ENCODE measurements at regions not wholly inside any gene's neighbourhood (a gene's known extent, or its start where the extent isn't known, plus 50 kb on each side); places are given as distances from the start of the nearest gene placed in this dataset.

DNA sequence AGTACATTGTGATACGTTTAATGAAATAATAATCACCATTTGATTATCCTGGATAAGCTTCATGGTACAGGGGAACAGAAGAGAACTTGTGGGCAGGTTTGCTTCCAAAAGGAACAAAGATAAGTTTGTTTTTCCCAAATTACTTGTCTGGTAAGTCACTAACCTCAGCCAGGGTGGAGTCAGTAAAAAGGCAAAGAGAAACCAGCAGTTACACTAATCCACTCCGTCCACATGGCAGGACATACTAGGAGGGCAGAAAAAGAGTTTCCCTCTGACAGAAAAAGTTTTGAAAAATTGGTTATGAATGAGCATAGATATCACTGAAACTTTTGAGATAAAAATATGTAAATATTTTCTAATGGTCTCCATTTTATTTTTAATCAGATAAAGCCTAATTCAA, 285.9 kb downstream of the IL15 start:
- TF ChIP-seq RARB (CRISPR knock-in tag; IDR thresholded peaks at IDR 0.05), result no peak
- TF ChIP-seq, protein P1, sequence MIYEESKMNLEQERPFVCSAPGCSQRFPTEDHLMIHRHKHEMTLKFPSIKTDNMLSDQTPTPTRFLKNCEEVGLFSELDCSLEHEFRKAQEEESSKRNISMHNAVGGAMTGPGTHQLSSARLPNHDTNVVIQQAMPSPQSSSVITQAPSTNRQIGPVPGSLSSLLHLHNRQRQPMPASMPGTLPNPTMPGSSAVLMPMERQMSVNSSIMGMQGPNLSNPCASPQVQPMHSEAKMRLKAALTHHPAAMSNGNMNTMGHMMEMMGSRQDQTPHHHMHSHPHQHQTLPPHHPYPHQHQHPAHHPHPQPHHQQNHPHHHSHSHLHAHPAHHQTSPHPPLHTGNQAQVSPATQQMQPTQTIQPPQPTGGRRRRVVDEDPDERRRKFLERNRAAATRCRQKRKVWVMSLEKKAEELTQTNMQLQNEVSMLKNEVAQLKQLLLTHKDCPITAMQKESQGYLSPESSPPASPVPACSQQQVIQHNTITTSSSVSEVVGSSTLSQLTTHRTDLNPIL (CRISPR knock-in tag; IDR thresholded peaks at IDR 0.05; ENCODE audit: low read depth), result no peak
- no peak for TF ChIP-seq TOX (CRISPR knock-in tag; IDR thresholded peaks at IDR 0.05; ENCODE audit: borderline replicate concordance)
- no peak for TF ChIP-seq TCF4 (CRISPR knock-in tag; IDR thresholded peaks at IDR 0.05; ENCODE audit: borderline replicate concordance)
- TF ChIP-seq ZC3H10 (CRISPR knock-in tag; IDR thresholded peaks at IDR 0.05), result no peak
- TF ChIP-seq ISL1 (CRISPR knock-in tag; IDR thresholded peaks at IDR 0.05), result no peak
- no peak for TF ChIP-seq ESRRG (CRISPR knock-in tag; IDR thresholded peaks at IDR 0.05)
- TF ChIP-seq ZNF565 (CRISPR knock-in tag; conservative IDR thresholded peaks at IDR 0.05; ENCODE audit: low read depth), result no peak
- no peak for TF ChIP-seq SNAI2 (CRISPR knock-in tag; IDR thresholded peaks at IDR 0.05)
- TF ChIP-seq ARNTL (CRISPR knock-in tag; IDR thresholded peaks at IDR 0.05; ENCODE audit: borderline replicate concordance, low read depth), result no peak
- no peak for TF ChIP-seq CSDC2 (CRISPR knock-in tag; IDR thresholded peaks at IDR 0.05)
- no peak for TF ChIP-seq PPARA (CRISPR knock-in tag; IDR thresholded peaks at IDR 0.05; ENCODE audit: borderline replicate concordance)
- no peak for TF ChIP-seq GLIS3 (CRISPR knock-in tag; IDR thresholded peaks at IDR 0.05)

DNA sequence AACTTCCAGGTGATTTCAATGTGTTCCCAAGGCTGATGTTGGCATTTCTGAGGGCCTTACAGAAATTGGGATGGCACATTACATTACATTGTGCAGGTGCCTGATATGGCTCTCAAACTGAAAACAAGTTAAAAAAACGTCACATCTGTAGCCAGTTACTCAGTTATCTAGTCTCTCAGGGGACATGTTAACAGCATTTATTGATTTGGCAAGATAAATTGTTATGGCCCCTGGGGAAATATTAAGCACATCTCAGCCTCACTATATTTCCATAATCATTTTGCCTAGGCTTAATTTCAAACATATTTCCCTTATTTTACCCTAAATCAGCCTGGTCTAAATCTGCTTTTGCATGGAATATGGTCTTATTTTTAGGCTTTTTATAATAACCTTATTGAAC, 290.0 kb downstream of the IL15 start:
- ATAC-seq, result no peak
- TF ChIP-seq ZFP3 (CRISPR knock-in tag; IDR thresholded peaks at IDR 0.05) (no peak), CSDC2 (CRISPR knock-in tag; IDR thresholded peaks at IDR 0.05) (no peak), ARNTL (CRISPR knock-in tag; IDR thresholded peaks at IDR 0.05; ENCODE audit: borderline replicate concordance, low read depth) (no peak), TCF4 (CRISPR knock-in tag; IDR thresholded peaks at IDR 0.05; ENCODE audit: borderline replicate concordance) (peak; percentile 81)
- TF ChIP-seq, protein P2, sequence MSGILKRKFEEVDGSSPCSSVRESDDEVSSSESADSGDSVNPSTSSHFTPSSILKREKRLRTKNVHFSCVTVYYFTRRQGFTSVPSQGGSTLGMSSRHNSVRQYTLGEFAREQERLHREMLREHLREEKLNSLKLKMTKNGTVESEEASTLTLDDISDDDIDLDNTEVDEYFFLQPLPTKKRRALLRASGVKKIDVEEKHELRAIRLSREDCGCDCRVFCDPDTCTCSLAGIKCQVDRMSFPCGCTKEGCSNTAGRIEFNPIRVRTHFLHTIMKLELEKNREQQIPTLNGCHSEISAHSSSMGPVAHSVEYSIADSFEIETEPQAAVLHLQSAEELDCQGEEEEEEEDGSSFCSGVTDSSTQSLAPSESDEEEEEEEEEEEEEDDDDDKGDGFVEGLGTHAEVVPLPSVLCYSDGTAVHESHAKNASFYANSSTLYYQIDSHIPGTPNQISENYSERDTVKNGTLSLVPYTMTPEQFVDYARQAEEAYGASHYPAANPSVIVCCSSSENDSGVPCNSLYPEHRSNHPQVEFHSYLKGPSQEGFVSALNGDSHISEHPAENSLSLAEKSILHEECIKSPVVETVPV (CRISPR knock-in tag; IDR thresholded peaks at IDR 0.05), result peak; percentile 48; the same call in 1 of the 2 replicates

More for the DNA sequence above, 285.9 kb downstream of the IL15 start:
- ATAC-seq, result no peak

DNA sequence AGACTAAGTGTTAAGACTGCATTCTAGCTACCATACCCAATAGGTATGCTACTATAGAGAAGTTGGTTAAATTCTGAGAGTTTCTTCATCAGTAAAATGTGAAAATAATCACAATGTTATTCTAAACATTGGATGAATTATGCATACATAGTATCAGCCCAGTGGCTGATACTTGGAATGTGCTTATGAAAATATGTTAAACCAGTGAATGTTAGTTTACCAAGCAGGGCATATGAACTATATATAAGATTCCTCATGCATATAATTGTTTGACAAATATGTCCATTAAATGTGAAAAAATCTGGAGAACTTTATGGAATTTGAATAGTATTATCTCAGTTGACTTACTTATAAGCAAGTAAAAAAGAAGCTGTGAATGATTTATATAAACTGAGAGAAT, 296.1 kb downstream of the IL15 start:
- TF ChIP-seq TOX (CRISPR knock-in tag; IDR thresholded peaks at IDR 0.05; ENCODE audit: borderline replicate concordance) (no peak), PPARA (CRISPR knock-in tag; IDR thresholded peaks at IDR 0.05; ENCODE audit: borderline replicate concordance) (no peak), BACH2 (CRISPR knock-in tag; IDR thresholded peaks at IDR 0.05; ENCODE audit: borderline replicate concordance) (no peak), ESRRG (CRISPR knock-in tag; IDR thresholded peaks at IDR 0.05) (no peak), ARNTL (CRISPR knock-in tag; IDR thresholded peaks at IDR 0.05; ENCODE audit: borderline replicate concordance, low read depth) (no peak), CSDC2 (CRISPR knock-in tag; IDR thresholded peaks at IDR 0.05) (no peak), ISL1 (CRISPR knock-in tag; IDR thresholded peaks at IDR 0.05) (no peak), ZFP3 (CRISPR knock-in tag; IDR thresholded peaks at IDR 0.05) (no peak)
- TF ChIP-seq, protein P3, sequence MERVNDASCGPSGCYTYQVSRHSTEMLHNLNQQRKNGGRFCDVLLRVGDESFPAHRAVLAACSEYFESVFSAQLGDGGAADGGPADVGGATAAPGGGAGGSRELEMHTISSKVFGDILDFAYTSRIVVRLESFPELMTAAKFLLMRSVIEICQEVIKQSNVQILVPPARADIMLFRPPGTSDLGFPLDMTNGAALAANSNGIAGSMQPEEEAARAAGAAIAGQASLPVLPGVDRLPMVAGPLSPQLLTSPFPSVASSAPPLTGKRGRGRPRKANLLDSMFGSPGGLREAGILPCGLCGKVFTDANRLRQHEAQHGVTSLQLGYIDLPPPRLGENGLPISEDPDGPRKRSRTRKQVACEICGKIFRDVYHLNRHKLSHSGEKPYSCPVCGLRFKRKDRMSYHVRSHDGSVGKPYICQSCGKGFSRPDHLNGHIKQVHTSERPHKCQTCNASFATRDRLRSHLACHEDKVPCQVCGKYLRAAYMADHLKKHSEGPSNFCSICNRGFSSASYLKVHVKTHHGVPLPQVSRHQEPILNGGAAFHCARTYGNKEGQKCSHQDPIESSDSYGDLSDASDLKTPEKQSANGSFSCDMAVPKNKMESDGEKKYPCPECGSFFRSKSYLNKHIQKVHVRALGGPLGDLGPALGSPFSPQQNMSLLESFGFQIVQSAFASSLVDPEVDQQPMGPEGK (CRISPR knock-in tag; IDR thresholded peaks at IDR 0.05; ENCODE audit: borderline replicate concordance), result no peak
- TF ChIP-seq, protein P4, sequence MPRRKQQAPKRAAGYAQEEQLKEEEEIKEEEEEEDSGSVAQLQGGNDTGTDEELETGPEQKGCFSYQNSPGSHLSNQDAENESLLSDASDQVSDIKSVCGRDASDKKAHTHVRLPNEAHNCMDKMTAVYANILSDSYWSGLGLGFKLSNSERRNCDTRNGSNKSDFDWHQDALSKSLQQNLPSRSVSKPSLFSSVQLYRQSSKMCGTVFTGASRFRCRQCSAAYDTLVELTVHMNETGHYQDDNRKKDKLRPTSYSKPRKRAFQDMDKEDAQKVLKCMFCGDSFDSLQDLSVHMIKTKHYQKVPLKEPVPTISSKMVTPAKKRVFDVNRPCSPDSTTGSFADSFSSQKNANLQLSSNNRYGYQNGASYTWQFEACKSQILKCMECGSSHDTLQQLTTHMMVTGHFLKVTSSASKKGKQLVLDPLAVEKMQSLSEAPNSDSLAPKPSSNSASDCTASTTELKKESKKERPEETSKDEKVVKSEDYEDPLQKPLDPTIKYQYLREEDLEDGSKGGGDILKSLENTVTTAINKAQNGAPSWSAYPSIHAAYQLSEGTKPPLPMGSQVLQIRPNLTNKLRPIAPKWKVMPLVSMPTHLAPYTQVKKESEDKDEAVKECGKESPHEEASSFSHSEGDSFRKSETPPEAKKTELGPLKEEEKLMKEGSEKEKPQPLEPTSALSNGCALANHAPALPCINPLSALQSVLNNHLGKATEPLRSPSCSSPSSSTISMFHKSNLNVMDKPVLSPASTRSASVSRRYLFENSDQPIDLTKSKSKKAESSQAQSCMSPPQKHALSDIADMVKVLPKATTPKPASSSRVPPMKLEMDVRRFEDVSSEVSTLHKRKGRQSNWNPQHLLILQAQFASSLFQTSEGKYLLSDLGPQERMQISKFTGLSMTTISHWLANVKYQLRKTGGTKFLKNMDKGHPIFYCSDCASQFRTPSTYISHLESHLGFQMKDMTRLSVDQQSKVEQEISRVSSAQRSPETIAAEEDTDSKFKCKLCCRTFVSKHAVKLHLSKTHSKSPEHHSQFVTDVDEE (CRISPR knock-in tag; IDR thresholded peaks at IDR 0.05), result no peak
- ATAC-seq, result no peak

DNA sequence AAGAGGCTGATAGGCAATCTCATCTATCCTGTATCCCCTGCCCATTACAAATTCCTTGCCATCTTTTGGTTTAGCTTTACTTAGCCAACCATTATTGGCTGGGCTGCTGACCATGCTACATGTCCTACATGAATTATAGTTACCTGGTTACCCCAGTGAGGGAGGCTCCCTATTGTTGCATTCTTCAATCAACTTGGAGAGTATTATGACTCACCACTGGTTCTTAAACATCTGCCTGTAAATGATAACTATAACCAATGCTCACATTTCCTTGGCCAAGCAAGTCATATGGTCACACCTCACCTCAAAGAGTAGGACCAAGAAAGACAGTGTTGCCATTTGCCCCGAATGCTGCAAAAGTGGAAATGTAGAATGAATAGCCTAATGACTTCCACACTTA, 297.6 kb downstream of the IL15 start:
- no peak for ATAC-seq
- no peak for TF ChIP-seq SNAI2 (CRISPR knock-in tag; IDR thresholded peaks at IDR 0.05)
- TF ChIP-seq RARB (CRISPR knock-in tag; IDR thresholded peaks at IDR 0.05), result no peak
- TF ChIP-seq, protein P1 (CRISPR knock-in tag; IDR thresholded peaks at IDR 0.05; ENCODE audit: low read depth), result no peak
- no peak for TF ChIP-seq ZNF565 (CRISPR knock-in tag; conservative IDR thresholded peaks at IDR 0.05; ENCODE audit: low read depth)
- TF ChIP-seq, protein P4 (CRISPR knock-in tag; IDR thresholded peaks at IDR 0.05), result no peak
- TF ChIP-seq GLIS3 (CRISPR knock-in tag; IDR thresholded peaks at IDR 0.05), result no peak
- no peak for TF ChIP-seq ARNTL (CRISPR knock-in tag; IDR thresholded peaks at IDR 0.05; ENCODE audit: borderline replicate concordance, low read depth)
- no peak for TF ChIP-seq TOX (CRISPR knock-in tag; IDR thresholded peaks at IDR 0.05; ENCODE audit: borderline replicate concordance)
- no peak for TF ChIP-seq ZFP30 (CRISPR knock-in tag; IDR thresholded peaks at IDR 0.05)
- TF ChIP-seq, protein P5, sequence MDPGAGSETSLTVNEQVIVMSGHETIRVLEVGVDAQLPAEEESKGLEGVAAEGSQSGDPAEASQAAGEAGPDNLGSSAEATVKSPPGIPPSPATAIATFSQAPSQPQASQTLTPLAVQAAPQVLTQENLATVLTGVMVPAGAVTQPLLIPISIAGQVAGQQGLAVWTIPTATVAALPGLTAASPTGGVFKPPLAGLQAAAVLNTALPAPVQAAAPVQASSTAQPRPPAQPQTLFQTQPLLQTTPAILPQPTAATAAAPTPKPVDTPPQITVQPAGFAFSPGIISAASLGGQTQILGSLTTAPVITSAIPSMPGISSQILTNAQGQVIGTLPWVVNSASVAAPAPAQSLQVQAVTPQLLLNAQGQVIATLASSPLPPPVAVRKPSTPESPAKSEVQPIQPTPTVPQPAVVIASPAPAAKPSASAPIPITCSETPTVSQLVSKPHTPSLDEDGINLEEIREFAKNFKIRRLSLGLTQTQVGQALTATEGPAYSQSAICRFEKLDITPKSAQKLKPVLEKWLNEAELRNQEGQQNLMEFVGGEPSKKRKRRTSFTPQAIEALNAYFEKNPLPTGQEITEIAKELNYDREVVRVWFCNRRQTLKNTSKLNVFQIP (CRISPR knock-in tag; IDR thresholded peaks at IDR 0.05; ENCODE audit: borderline replicate concordance, low read depth), result no peak

Data from SK-N-SH treated with all-trans-retinoic acid at 6 μM for 48 hours (cell line).